Stimulated activated CD4-positive, alpha-beta T cell treated with anti-CD3 and anti-CD28 coated beads, TNF-alpha, amount 100 ng/mL, for 48 hours (primary cell): ENCODE measurements at regions not wholly inside any gene's neighbourhood (a gene's known extent, or its start where the extent isn't known, plus 50 kb on each side); places are given as distances from the start of the nearest gene placed in this dataset.

Experiments used
- DNase-seq, 3 donors: peaks; one replicate each; pipeline ENCODE4 v3.0.0-alpha.2; 2020; ENCODE audit warnings: low read depth in 3 of 3

DNA sequence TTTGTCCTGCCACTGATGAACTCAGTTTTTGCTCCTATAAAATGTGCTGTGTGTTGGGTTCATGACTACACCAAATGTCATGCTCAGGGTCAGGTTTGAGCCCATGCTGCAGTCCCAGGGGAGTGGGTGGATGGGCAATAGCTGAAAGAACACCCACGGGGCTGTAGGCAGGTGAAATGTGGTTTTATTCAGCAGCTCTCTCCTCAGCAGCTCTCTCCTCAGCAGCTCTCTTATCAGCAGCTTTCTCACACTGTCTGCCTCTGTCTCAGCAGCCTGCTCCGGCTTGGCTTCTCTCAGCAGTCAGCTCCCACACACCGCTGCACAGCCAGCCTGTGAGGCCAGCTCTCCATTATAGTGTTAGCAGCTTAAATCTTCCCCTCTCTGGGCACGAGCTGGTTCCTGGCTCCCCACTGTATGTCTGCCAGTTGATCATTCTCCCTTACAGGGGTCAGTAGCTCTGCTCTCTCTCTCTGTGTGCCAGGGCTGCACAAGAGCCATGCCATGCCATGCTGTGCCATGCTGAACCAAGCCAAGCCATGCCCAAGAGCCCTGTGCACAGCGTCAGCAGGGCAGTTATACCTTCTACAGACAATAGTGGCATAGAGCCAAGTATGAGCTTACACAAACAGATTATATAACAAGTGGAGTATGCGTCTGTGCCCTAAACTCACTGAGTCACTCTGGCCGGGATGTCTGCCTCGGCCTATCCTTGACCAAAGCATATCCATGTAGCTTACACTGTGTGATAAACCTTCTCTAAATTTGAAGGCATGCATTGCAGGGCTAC is 303.3 kb upstream of the TMPO start:
- no peak for DNase-seq

DNA sequence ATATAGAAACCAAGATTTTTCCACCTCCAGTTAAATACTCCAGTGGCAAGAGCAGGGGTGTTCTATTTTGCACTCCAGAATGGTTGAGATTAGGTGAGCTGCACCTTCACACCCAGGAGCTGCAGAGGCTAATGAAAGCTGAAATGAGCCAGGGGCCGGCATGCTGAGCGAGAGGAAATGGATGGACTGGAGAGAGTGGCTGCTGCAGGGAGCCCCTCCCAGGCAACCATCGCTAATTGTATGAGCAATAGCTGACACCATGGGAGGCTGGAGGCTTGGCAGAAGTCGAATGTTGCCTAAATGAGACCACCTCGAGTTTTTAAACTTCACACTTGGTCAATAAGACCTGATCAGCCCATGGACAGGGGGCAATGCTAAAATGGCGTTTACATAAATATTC is 301.8 kb upstream of the TMPO start:
- no peak for DNase-seq

GRCh38 chr12:98217257-98217656 is 298.1 kb upstream of the TMPO start:
- no peak for DNase-seq

DNA sequence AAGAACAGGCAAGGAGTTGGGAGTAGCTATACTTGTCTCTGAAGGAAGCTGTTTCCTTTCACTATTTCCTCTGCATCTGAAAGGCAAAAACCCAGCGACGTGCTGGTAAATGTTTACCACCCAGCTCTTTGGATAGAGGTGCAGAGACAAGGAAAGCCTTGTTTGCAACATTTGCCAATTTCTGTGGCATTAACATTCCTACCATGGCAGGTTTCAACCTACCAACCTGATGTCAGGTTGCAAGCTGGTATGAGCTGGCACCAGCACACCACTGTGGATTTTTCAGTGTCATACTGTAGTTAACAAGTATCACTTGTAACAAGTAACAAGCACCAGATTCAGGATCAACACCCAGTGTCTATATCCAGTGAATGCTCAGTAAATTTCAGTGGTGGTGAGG is 294.8 kb upstream of the TMPO start:
- DNase-seq, result no peak

GRCh38 chr12:98221243-98221808 is 294.1 kb upstream of the TMPO start:
- DNase-seq, result no peak

DNA sequence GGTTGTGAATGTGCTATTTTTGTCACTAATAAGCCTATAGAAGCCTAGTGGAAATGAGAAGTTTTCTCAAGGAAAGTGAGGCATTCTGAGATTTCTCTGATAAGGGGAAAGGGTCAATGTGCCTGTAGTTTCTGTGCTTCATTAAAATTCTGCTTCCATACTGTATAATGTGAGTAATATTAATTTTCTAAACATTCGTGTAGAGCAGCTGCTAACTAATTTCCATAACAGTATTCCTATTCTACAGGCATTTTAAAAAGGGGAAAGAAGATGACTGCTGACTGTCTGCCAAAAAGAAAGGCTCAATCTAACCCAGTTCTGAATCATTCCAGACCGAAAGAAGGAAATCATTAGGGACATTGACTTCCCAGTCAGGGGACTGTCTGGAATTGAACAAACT is 293.3 kb upstream of the TMPO start:
- DNase-seq, result no peak

GRCh38 chr12:98224584-98225221 is 290.7 kb upstream of the TMPO start:
- DNase-seq, result no peak

GRCh38 chr12:98227162-98227561 is 288.2 kb upstream of the TMPO start:
- no peak for DNase-seq

GRCh38 chr12:98228683-98229539 is 286.5 kb upstream of the TMPO start:
- DNase-seq, result no peak

DNA sequence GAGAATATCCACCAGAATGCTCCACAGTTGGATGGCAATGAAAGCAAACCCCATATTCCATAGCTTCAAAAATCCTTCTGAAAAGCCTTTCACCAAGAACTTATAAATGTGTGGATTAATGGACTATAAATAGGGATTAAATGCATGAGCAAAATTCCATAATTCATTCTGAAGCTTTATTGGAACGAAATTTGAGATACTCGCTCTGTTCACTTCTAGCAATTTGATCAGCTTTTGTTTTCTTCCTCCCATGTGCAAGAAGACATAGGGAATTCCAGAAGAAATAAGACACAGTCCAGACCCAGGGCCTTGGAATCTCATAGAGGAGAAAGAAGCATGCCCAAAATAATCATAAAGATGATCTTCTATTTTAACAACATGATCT is 285.9 kb upstream of the TMPO start:
- no peak for DNase-seq

DNA sequence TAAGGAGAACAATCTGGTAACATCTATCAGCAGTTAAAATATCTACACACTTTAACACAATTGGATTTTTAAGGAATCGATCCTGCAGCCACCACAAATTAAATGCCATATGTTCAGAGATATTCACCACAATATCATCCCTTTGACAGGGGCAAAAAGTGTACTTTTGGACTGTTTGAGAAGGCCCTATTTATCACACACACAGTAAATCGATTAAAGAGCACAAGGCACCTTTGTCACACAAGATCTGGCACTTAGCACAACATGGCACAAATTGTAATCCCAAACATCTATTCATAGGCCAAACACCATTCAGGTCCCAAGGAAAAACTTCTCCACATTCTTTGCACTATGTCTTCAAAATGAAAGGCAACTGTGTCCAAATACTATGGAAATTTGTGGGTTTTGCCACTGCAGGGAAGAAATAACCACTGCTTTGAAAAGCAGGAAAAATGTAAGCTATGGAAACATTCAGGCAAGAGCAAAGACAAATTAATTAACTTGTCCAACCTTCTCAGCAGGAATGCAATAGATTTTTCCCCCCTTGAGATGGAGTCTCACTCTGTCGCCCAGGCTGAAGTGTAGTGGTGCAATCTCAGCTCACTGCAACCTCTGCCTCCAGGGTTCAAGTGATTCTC is 282.5 kb upstream of the TMPO start:
- DNase-seq, result no peak

DNA sequence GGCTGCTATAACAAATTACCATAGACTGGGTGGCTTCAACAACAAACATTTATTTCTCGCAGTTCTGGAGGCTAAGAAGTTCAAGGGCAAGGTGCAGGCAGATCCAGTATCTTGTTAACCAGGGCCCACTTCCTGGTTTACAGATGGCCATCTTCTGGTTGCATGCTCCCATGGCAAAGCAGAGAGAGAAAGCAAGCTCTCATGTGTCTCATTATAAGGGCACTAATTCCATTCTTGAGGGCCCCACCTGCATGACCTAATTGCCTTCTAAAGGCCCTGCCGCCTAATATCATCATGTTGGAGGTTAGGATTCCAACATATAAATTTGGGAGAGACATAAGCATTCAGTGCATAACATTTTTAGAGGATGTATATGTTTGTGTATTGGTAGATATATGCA is 280.1 kb upstream of the TMPO start:
- no peak for DNase-seq

DNA sequence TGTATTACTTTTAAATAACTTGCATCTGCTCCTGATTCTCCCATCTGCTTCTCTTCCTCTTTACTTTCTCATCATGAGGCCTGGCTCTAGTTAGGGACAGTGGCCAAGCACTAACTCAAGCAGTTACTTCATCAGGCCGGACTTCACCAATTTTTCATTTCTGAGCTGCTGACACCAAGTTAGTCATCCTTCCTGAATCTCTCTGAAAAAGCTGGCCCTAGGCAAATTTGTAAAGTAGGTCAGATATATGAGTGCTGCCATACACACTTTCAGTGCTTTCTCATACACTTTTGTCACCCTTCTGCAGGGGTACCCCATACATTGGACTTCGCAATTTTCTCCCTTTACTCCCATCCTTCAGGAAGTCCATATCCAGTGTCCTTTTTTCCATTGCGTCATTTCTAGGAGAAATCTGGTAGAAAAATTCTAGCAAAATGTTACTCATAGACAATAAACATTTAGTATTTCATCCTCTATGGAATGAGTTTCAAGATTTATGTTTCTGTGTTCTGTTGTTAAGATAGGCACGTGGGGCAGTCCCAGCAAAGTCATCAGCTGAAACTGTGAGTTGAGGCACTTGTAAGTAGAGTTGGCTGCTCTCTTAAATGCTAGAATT is 276.8 kb upstream of the TMPO start:
- DNase-seq, result no peak

- no peak for DNase-seq
Observed at GRCh38 chr12:98243190-98243589, 272.2 kb upstream of the TMPO start.

DNA sequence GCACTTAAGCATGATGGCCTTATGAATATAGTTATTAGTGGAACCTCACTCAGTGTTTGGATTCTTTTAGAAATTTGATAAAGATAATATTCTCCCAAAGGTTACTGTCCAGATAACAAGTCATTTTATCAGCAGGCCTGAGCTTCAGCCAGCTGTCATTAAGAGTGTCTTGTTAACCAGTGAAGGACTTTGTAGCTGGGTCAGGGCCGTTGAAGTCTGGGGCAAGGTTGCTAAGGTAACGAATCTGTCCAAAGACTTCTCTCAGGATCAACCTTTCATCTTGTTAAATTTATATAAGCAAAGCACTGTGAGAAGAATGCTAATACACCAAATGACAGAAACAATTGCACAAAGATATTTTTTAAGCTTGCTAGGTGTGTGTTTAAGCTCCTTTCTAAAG is 271.3 kb upstream of the TMPO start:
- DNase-seq, result no peak

DNA sequence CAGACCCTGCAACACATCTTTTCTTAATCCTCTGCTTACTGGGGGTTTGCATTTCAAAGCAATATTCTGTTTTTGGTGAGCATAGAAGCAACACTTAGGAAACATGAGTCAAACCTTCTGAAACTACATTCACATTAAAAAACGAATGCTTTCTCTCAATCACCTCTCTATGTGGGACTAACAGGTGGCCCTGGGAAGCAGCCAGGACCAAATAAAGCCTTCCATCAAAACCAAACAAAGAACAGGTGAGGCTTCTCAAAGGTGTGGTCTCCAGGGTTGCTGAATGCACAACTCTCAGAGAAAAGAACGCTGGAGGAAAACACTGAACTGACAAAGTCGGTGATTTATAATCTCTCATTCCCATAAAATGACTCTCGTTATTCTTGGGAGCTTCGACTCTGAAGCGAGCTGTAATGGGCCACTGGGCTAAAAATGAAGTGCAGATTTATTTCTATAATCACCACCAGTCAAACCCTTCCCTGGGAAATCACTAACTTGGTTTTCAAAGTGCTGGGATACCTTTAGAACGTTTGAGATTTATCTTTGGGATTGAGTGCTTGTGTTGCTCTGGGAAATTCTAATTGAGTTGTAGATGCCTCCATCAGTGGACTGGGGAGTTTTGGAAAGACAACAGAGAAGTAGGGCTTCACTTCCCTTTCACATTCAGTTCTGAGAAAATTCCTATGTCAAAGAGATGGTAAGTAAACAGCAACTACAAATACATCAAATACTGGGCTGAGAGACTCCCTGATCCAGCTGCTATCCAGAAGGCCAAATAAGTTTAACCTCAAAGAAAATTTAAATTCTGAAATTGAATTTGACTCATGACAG is 262.0 kb upstream of the TMPO start:
- no peak for DNase-seq

- no peak for DNase-seq
Observed at GRCh38 chr12:98256830-98257229, 258.6 kb upstream of the TMPO start.

DNA sequence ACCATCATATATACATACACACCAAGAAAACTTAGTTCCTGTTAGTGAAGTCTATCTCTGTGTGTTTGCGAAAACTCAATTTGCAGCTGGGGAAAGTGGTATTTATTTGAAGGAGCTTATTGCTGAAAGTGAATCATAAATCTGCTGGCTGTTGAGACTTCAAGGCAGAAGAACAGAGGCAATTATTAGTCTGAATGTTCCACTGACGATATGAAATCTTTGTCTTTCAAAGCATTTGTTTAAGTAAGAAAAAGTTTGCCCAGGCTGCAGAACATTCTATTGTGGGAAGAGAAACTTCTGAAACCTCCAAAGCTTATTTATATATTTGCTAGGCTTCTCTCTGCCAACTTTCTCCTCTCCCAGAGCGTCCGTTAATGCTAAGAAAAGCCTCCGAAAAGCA is 255.7 kb upstream of the TMPO start:
- no peak for DNase-seq

- no peak for DNase-seq
Observed at GRCh38 chr12:98260276-98260675, 255.1 kb upstream of the TMPO start.

- DNase-seq, result no peak
Observed at GRCh38 chr12:98262902-98263301, 252.5 kb upstream of the TMPO start.
